AG09309 (cell line): ENCODE measurements at regions not wholly inside any gene's neighbourhood (a gene's known extent, or its start where the extent isn't known, plus 50 kb on each side); places are given as distances from the start of the nearest gene placed in this dataset.

Experiments used
- DNase-seq: peaks from one replicate; pipeline ENCODE4 v3.0.0-alpha.2; 2010; ENCODE audit warnings: low read depth
- H3K4me3 ChIP-seq: 2 replicates; pipeline ENCODE4 v1.5.1; 2011; ENCODE audit warnings: mild to moderate bottlenecking, low read depth, low read length, moderate library complexity; ENCODE audit not compliant: control insufficient read depth
- TF ChIP-seq, protein P1 (sequence below): IDR thresholded peaks from 2 replicates; pipeline ENCODE4 v1.5.1; 2011; ENCODE audit warnings: mild to moderate bottlenecking, low read depth, low read length, inconsistent platforms; ENCODE audit not compliant: insufficient read depth, control insufficient read depth; ENCODE audit errors: missing control alignments

- DNase-seq, result no peak
- TF ChIP-seq, protein P1, sequence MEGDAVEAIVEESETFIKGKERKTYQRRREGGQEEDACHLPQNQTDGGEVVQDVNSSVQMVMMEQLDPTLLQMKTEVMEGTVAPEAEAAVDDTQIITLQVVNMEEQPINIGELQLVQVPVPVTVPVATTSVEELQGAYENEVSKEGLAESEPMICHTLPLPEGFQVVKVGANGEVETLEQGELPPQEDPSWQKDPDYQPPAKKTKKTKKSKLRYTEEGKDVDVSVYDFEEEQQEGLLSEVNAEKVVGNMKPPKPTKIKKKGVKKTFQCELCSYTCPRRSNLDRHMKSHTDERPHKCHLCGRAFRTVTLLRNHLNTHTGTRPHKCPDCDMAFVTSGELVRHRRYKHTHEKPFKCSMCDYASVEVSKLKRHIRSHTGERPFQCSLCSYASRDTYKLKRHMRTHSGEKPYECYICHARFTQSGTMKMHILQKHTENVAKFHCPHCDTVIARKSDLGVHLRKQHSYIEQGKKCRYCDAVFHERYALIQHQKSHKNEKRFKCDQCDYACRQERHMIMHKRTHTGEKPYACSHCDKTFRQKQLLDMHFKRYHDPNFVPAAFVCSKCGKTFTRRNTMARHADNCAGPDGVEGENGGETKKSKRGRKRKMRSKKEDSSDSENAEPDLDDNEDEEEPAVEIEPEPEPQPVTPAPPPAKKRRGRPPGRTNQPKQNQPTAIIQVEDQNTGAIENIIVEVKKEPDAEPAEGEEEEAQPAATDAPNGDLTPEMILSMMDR, result no peak
- no peak overlapping the region for H3K4me3 ChIP-seq
These were observed 671.1 kb upstream of the INTU start for GRCh38 chr4:126961661-126962060.

DNA sequence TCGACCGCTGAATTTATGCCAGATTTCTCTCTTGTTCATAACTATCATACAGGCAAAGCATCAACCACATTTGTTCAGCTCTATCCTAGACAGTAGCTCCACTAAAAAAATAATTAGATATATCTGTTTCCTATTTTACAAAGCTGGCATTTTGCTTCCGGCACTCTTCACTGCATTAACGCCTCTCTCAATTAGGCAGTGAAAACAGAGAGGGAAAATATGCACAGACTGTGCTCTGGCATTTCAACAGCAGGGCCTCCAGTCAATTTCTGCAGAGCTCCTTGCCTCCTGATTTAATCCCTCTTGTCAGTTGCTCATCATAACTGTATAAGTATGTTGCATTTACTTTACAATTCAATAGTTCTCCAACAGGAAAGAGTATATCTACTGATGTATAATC, 666.9 kb upstream of the INTU start:
- no peak overlapping the region for H3K4me3 ChIP-seq
- TF ChIP-seq, protein P1, result no peak
- DNase-seq, result no peak

DNA sequence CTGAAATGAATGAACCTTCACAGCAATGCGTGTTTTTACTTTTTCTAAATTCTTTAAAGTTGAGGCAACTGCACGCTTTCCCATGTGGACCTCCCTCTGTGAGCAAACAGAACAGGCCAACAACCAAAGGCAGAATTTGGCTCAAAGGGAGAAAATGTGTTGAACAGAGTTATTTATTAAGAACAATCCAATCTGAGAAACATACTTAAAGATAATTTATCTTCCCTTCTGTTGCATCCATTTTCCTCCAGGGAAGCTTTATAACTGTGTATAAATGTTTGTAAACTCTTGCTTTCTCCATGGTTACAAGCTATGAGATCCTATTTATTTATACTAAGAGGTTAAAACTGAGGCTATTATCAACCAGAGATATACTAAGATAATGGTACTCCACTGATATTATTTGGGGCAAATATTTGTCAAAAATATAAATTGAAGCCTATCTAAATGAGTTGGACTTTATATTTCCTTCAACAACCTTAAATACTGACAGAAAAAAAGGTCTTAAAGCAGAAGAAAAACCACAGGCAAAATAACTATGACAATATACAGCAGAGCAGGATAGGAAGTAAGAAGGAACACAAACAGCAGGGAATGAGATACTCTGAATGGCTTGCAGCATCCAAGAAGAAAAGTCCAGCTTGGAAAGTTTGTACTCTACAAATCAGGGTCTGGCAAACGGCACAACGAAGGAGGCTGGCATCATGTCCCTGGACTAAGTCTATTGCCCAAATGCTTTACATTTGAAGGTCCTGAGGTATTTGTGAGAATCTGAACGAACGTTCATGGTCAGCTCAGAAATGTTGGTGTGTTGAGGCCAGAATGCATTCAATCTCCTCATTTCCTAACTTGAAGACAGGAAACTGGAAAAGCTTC, 663.2 kb upstream of the INTU start:
- no peak for DNase-seq
- TF ChIP-seq, protein P1, result no peak
- H3K4me3 ChIP-seq, result no peak overlapping the region

- H3K4me3 ChIP-seq, result no peak overlapping the region
- TF ChIP-seq, protein P1, result no peak
These were observed 659.6 kb upstream of the INTU start for GRCh38 chr4:126973201-126973600.

DNA sequence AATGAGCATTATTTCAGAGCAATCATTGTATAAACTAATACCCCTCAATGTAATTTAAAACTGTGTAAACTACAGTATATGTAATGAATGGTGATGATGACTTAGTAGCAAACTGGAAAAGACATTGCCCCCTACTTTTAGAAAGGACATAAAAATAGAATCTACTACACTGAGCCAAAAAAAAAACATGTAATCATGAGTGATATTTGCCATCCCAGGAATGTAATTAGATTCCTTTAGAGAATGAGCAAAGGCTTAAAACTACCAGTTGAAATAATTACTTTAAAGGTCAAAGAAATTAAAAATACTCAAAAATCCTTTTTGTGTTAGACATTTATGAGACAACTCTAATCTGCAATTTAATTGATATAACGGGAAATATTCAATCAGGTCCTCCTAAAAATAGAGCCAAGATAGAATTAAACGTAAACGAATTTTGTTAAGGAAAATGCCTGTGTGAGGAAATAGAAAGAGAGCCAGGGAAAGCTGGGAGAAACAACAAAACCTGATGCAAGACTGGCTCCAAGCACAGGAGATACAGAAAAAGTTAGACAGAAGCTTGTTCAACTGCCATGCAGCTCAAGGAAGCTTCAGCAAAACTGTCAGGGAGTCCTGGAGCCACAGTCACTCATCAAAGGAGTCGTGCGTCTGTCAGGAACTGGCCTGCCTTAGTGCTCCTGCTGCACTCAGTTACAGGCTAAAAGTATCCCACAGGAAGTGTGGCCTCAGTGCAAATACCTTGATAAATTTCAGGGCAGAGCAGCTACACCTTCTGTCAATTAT, 655.7 kb upstream of the INTU start:
- TF ChIP-seq, protein P1, result no peak
- no peak for DNase-seq

More at GRCh38 chr4:126973201-126973600, 659.6 kb upstream of the INTU start:
- no peak for DNase-seq

GRCh38 chr4:126986005-126986404, 646.8 kb upstream of the INTU start:
- no peak overlapping the region for H3K4me3 ChIP-seq
- TF ChIP-seq, protein P1, result no peak
- no peak for DNase-seq

More for the DNA sequence above, 655.7 kb upstream of the INTU start:
- no peak overlapping the region for H3K4me3 ChIP-seq
